GM12864 (cell line): ENCODE measurements at regions not wholly inside any gene's neighbourhood (a gene's known extent, or its start where the extent isn't known, plus 50 kb on each side); places are given as distances from the start of the nearest gene placed in this dataset.

Experiments
- DNase-seq: peaks from one replicate; pipeline ENCODE4 v3.0.0-alpha.2; 2011; ENCODE audit warnings: low read depth
- H3K4me3 ChIP-seq: 2 replicates; pipeline ENCODE4 v1.5.1; 2011; ENCODE audit warnings: mild to moderate bottlenecking, low read depth, low read length, control low read depth
- CTCF ChIP-seq: IDR thresholded peaks from 2 replicates; pipeline ENCODE4 v1.5.1; 2011; ENCODE audit warnings: low read depth, mild to moderate bottlenecking, moderate library complexity, low read length, control low read depth, inconsistent platforms; ENCODE audit errors: missing control alignments

GRCh38 chr7:109101332-109101731 is 531.7 kb downstream of the DNAJB9 start:
- H3K4me3 ChIP-seq = no peak overlapping the region
- DNase-seq = no peak
- no peak for TF ChIP-seq CTCF

GRCh38 chr7:109109558-109109957 is 539.9 kb downstream of the DNAJB9 start:
- no peak for DNase-seq
- TF ChIP-seq CTCF = no peak
- no peak overlapping the region for H3K4me3 ChIP-seq

DNA sequence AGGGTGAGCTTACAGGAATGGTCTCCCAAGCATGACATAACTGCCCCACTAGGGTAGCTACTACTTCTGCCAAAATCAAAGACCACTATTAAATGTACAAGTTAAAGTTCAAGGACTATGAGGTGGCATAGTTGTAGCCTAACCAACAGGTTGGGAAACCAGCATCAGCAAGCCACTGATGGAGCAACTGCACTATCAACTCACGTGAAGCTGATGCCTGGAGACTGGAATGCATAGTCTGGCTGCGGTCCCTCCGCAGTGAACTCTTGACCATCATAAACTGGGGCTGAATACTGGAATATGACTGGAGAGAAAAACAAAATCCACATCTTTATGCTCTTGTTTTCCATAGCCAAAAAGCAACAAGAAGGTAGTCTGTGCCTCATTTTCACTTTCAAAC is 541.4 kb downstream of the DNAJB9 start:
- H3K4me3 ChIP-seq = no peak overlapping the region
- no peak for DNase-seq
- no peak for TF ChIP-seq CTCF

DNA sequence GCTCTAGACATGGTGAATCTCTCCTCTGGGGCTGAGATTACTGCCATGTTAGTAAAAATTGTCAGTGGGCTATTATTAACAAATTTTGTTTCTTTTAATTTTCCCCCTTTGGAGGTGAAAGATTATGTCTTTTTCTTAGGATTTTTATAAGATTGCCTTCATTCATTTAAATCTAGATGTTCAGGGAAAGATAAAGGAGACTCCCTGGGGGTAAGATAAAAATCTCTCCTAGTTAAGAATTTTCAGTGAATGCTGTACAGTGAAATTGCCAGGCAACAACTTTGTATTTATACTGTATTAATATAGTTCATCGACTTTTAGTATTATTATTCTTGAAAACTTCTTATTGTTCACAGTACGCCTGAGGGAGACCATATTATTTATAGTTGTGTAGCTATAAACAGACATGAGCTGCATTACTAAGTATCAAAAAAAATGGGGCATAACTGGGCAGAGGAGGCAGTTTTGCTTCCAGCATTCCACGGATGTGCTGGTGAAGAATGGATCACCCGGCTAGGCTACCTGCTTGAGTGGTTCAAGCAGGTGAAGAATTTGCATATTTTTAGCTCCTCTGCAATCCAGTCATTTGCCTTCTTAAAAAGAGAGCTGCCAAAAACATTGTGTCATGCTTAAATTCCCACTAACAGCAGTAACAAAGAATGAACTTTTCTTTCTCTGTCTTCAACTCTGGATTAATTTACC is 552.1 kb downstream of the DNAJB9 start:
- no peak overlapping the region for H3K4me3 ChIP-seq
- TF ChIP-seq CTCF = no peak
- DNase-seq = no peak

- no peak overlapping the region for H3K4me3 ChIP-seq
- no peak for TF ChIP-seq CTCF
- no peak for DNase-seq
Measured at GRCh38 chr7:109125001-109125400, 555.3 kb downstream of the DNAJB9 start.

GRCh38 chr7:109126404-109127050 is 556.9 kb downstream of the DNAJB9 start:
- no peak overlapping the region for H3K4me3 ChIP-seq
- DNase-seq = no peak
- no peak for TF ChIP-seq CTCF

DNA sequence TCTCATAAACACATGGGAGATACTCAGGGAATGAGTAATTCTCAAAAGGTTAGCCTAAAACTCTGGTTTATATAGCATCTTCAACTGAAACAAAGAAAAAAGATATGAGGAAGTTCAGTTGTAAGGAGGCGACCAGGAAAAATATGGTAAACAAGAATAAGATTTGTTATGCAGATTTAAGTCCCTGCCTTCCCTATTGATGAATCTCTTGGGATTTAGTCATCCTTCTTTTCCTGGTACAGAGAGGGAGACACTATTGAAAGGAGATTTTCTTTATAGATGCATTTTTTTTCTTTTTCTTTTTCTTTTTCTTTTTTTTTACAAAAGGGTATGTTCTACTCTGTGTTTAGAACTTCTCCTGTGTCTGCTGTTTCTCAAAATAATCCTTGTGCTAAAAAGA is 557.5 kb downstream of the DNAJB9 start:
- TF ChIP-seq CTCF = no peak

More for the DNA sequence above, 557.5 kb downstream of the DNAJB9 start:
- DNase-seq = no peak
- no peak overlapping the region for H3K4me3 ChIP-seq
